CD4-positive, alpha-beta T cell treated with Interferon alpha-2 for 1 hour (primary cell): ENCODE measurements at regions not wholly inside any gene's neighbourhood (a gene's known extent, or its start where the extent isn't known, plus 50 kb on each side); places are given as distances from the start of the nearest gene placed in this dataset.

Experiments
- DNase-seq, 2 donors: peaks; one replicate each; pipeline ENCODE4 v3.0.0-alpha.2; 2020 to 2022

GRCh38 chr11:38254913-38255312 is 1656.9 kb upstream of the RAG2 start:
- DNase-seq, result no peak

GRCh38 chr11:38252620-38253019 is 1654.6 kb upstream of the RAG2 start:
- no peak for DNase-seq

DNA sequence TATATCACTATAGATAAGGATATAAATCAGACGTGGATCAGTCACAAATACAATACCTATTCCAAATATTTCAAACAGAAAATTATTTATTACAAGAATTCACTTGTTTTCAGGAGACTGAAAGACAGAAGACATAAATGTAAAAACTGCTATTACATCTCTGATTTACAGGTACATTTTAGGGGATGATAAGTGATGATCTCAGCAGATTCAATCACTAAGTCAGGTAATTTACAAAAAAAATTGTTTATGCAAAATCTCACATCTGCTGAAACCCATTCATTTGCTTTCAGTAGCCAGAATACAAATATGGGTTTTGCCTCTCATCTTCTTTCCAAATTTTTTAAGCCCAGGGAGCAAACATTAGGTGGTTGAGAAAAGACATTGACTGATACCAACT is 1648.4 kb upstream of the RAG2 start:
- DNase-seq, result no peak

GRCh38 chr11:38226684-38227083 is 1628.6 kb upstream of the RAG2 start:
- no peak for DNase-seq

- DNase-seq, result no peak
Measured at GRCh38 chr11:38221295-38221694, 1623.3 kb upstream of the RAG2 start.

GRCh38 chr11:38219636-38220035 is 1621.6 kb upstream of the RAG2 start:
- DNase-seq, result no peak

GRCh38 chr11:38208951-38209350 is 1610.9 kb upstream of the RAG2 start:
- no peak for DNase-seq

DNA sequence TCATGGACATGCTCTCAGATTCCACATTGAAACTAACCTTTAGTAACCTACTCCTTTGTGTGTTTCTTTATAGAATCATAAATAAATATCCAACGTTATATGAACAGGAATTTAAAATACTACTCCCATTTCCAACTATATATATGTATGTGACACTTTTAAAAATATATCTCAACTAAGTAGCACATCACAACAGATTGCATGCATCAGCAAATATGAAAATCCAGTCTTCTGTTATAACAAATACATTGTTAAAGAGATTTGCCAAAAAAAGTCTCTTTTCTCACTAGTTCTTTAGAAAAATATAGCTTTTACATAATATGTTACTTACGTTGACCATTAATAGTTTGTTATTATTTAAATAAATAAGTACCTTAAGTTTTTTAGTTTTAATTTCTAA is 1608.6 kb upstream of the RAG2 start:
- no peak for DNase-seq

- DNase-seq, result no peak
Measured at GRCh38 chr11:38191101-38191500, 1593.1 kb upstream of the RAG2 start.

GRCh38 chr11:38182126-38182866 is 1584.3 kb upstream of the RAG2 start:
- no peak for DNase-seq

GRCh38 chr11:38176686-38177322 is 1578.8 kb upstream of the RAG2 start:
- DNase-seq, result no peak

DNA sequence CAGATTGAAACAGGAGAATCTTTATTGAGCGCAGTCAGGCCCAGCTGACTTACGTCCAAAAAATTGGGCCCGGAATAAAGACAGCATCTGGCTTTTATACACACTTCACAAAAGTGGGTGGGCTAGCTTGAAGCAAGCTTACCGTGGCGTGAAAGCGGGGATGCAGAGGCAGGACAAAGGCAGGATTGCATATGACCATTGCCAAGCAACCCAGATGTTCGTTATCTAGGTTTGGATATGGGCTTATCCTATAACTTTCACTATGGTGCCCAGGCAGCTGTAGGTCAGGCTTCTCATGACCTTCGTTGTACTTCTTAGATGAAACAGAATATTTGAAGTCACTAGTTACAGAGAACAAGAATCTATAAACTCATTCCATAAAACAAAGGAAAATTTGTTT is 1575.6 kb upstream of the RAG2 start:
- DNase-seq, result no peak

GRCh38 chr11:38169286-38169685 is 1571.2 kb upstream of the RAG2 start:
- DNase-seq, result no peak

DNA sequence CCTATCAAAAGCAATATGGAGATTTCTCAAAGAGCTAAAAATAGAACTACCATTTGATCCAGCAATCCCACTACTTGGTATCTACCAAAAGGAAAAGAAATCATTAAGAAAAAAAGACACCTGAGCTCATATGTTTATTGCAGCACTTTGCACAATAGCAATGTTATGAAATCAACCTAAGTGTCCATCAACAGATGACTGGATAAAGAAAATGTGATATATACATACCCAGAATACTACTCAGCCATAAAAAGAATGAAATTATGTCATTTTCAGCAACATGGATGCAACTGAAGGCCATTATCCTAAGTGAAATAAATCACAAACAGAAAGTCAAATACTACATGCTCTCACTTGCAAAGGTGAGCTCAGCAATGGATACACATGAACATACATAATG is 1565.5 kb upstream of the RAG2 start:
- no peak for DNase-seq

DNA sequence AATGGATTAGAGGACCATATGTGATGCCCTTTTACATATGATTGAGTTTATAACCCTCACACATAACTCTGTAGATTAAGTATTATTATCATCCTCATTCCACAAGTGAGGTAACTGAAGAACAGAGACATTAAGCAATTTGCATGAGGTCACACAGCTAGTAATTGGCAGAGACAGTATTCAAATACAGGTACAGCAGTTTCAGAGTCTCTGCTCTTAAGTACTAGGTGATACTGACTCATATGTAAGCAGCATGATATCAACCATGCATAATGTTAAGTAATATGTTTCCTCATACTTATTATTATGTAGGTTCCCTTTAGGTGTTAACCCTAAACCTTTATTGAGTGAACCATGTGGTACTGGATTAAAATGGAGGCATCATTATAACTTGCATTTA is 1562.4 kb upstream of the RAG2 start:
- no peak for DNase-seq

GRCh38 chr11:38159038-38159437 is 1561.0 kb upstream of the RAG2 start:
- no peak for DNase-seq

DNA sequence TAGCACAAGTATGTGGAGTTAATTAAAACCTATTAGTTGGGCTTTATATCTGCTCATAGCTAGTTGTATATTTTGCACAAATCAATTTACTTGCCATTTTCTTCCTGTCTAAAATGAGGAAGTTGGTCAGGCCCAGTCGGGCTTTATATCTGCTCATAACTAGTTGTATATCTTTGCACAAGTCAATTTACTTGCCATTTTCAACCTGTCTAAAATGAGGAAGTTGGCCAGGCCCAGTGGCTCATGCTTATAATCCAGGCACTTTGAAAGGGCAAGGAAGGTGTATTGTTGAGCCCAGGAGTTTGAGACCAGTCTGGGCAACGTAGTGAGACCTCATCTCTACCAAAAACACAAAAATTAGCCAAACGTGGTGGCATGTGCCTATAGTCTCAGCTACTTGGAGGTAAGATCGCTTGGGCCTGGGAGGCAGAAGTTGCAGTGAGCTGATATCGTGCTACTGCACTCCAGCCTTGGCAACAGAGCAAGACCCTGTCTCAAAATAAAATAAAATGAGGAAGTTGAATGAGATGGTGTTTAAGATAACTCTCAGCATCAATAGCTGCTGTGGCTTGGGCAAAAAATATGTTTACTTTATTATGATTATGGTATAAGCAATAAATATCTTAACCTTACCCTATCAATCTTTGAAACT is 1558.6 kb upstream of the RAG2 start:
- no peak for DNase-seq

DNA sequence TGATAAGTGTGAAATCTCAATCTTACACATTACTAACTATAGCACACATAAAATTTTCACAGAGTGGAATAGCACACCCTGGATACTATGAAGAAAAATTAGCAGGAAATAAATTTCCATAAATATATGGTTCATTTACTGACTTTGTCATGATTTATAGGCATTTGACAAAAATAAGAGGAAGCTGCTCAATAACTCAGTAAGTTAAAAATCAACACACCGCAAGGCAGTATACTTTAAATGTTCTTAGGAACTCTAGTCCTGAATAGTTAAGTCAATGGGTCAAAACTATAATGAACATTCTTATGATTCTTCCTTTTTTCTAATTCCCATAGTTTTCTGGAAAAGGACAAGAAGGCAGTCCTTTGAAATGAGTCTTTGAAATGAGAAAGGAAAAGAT is 1557.8 kb upstream of the RAG2 start:
- no peak for DNase-seq

GRCh38 chr11:38153985-38154384 is 1555.9 kb upstream of the RAG2 start:
- no peak for DNase-seq

DNA sequence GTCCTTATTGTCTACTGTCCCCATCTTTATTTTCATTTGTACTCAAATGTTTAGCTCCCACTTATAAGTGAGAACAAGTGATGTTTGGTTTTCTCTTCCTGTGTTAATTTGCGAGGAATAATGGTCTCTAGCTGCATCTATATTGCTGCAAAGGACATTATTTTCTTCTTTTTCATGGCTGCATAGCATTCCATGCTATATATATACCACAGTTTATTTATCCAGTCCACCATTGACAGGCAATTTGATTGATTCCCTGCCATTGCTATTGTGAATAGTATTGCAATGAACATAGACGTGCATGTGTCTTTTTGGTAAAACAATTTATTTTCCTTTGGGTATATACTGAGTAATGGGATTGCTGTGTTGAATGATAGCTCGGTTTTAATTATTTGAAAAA is 1545.8 kb upstream of the RAG2 start:
- DNase-seq, result no peak

- no peak for DNase-seq
Measured at GRCh38 chr11:38138972-38139371, 1540.9 kb upstream of the RAG2 start.

DNA sequence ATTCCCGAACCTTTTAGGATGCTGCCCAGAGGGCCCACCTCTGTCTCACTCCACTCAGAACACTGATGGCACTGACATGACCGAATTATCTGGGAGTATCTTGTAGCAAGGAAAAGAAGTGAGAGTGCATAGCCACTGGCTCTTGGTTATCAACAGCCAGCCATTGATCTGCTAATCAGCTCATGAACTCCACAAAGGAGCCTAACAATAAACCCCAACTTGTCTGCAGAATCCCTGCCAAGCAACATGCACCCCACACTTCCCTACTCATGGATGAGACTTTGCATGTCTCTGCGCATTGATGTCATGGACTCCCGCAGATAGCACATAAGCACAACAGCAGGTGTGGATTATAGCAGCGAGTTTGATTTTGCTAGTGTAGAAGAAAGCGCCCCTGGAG is 1538.9 kb upstream of the RAG2 start:
- DNase-seq, result no peak

DNA sequence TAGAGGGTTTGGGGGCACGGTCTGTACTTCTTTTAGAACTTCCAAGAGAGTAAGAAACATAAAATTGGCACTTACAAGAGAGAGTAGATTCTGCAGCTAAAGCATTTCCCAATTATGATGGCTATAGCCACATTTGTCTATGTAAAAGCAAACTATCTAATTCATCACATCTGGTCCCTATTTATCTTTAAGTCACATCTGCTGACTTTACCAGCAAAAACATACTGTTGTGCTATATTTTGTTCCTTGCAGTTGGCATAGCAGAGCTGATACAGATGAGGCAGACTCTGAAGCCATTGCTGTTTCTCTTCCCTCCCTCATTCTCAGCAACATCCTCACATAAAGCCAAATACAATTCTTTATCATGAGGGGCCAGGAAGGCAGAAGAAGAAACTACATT is 1533.5 kb upstream of the RAG2 start:
- no peak for DNase-seq

- no peak for DNase-seq
Measured at GRCh38 chr11:38130976-38131375, 1532.9 kb upstream of the RAG2 start.
